HCT116 (cell line): ENCODE measurements at regions not wholly inside any gene's neighbourhood (a gene's known extent, or its start where the extent isn't known, plus 50 kb on each side); places are given as distances from the start of the nearest gene placed in this dataset.

ENCODE experiments used
- ATAC-seq: fragments of 200-7000 bp; cut with Tn5 transposase; 2 replicates; pipeline ENCODE4 v1.9.1; 2020; ENCODE audit warnings: mild to moderate bottlenecking, moderate library complexity
- BruUV-seq: library from RNA; stranded (reverse); fragments of 400-500 nt; replicated peaks from 2 replicates; lab custom pipeline; 2021; lab: Mats Ljungman, UMichigan
- CTCF ChIA-PET: fragments of 300-600 bp; sonication (Branson Sonifier 250); formaldehyde crosslinking; loops from one replicate; lab custom pipeline; 2021; ENCODE audit warnings: antibody characterized with exemption; lab: Charles Lee
- POLR2A ChIA-PET: fragments of 300-600, 350-600 bp; sonication (Branson Sonifier 250); formaldehyde crosslinking; loops from one replicate; lab custom pipeline; 2021; ENCODE audit warnings: antibody characterized with exemption; lab: Charles Lee
- RAD21 ChIA-PET, 2 experiments: fragments of 300-600 bp; sonication (Branson Sonifier 250); formaldehyde crosslinking; loops; one replicate each; lab custom pipeline; 2023; ENCODE audit warnings: low total read pairs in 2 of 2; ENCODE audit not compliant: uncharacterized antibody in 2 of 2, unreplicated experiment in 2 of 2, low non-redundant PET in 1 of 2; lab: Charles Lee
- DNase-seq: peaks from one replicate; pipeline ENCODE4 v3.0.0-alpha.2; 2010; ENCODE audit warnings: low read depth, low spot score
- H2AFZ ChIP-seq: fragments of 200-600 bp; shearing (Covaris generic), sonication (generic); 2 replicates; pipeline ENCODE4 v1.6.1; 2017; ENCODE audit warnings: low read depth, mixed run types, mixed read lengths, antibody characterized with exemption, low read length; ENCODE audit not compliant: poor library complexity, severe bottlenecking
- H3K27ac ChIP-seq: 2 replicates; pipeline ENCODE4 v1.5.1; 2012; ENCODE audit warnings: low read depth, low read length
- H3K27me3 ChIP-seq: fragments of 200-600 bp; sonication (generic); 2 replicates; pipeline ENCODE4 v1.6.1; 2016; ENCODE audit warnings: mixed run types, low read length, mixed read lengths; ENCODE audit not compliant: insufficient read depth
- H3K36me3 ChIP-seq, 2 experiments: fragments of 200-500 bp in 1 of 2; fragments of 200-600 bp in 1 of 2; sonication (Bioruptor generic) in 1 of 2; sonication (generic) in 1 of 2; 2 replicates each; pipeline versions ENCODE4 v1.5.1 to v1.6.1; 2014 to 2016; ENCODE audit warnings: low read length in 2 of 2, inconsistent platforms in 1 of 2, mixed read lengths in 1 of 2, mixed run types in 1 of 2; ENCODE audit not compliant: insufficient read depth in 2 of 2, control insufficient read depth in 1 of 2
- H3K4me1 ChIP-seq, 2 experiments: fragments of 200-600 bp in 1 of 2; sonication (generic) in 1 of 2; 2 replicates each; pipeline versions ENCODE4 v1.5.1 to v1.6.1; 2012 to 2017; ENCODE audit warnings: low read length in 2 of 2, inconsistent platforms in 1 of 2, mild to moderate bottlenecking in 1 of 2, mixed read lengths in 1 of 2, mixed run types in 1 of 2, moderate library complexity in 1 of 2; ENCODE audit not compliant: insufficient read depth in 2 of 2, control insufficient read depth in 1 of 2
- H3K4me2 ChIP-seq: fragments of 200-600 bp; sonication (generic); 2 replicates; pipeline ENCODE4 v1.6.1; 2017; ENCODE audit warnings: mixed run types, low read length, mixed read lengths
- H3K4me3 ChIP-seq, 2 experiments: fragments of 200-600 bp in 1 of 2; sonication (generic) in 1 of 2; replicated peaks in 1 of 2; 2 replicates each; pipeline ENCODE4 v1.5.1; 2011 to 2016; ENCODE audit warnings: low read length in 2 of 2, control low read depth in 1 of 2, low read depth in 1 of 2, mild to moderate bottlenecking in 1 of 2, mixed read lengths in 1 of 2, mixed run types in 1 of 2
- H3K79me2 ChIP-seq: fragments of 200-600 bp; sonication (generic); 2 replicates; pipeline ENCODE4 v1.6.1; 2017; ENCODE audit warnings: mild to moderate bottlenecking, mixed run types, low read length, moderate library complexity, mixed read lengths; ENCODE audit not compliant: insufficient read depth
- H3K9ac ChIP-seq: fragments of 200-600 bp; sonication (generic); 2 replicates; pipeline ENCODE4 v1.6.1; 2016; ENCODE audit warnings: low read length, mixed read lengths
- H3K9me2 ChIP-seq: fragments of 200-600 bp; sonication (generic), shearing (Covaris generic); 2 replicates; pipeline ENCODE4 v1.6.1; 2017; ENCODE audit warnings: mixed run types, mild to moderate bottlenecking, moderate library complexity; ENCODE audit not compliant: insufficient read depth
- H3K9me3 ChIP-seq, 2 experiments: fragments of 200-500 bp in 1 of 2; fragments of 200-600 bp in 1 of 2; sonication (Bioruptor generic) in 1 of 2; sonication (generic) in 1 of 2; 2 replicates each; pipeline ENCODE4 v1.6.1; 2014 to 2017; ENCODE audit warnings: low read length in 2 of 2, mixed read lengths in 2 of 2, inconsistent platforms in 1 of 2, low read depth in 1 of 2, mild to moderate bottlenecking in 1 of 2, mixed run types in 1 of 2, moderate library complexity in 1 of 2; ENCODE audit not compliant: control insufficient read depth in 1 of 2, insufficient read depth in 1 of 2
- H4K20me1 ChIP-seq: fragments of 200-600 bp; sonication (generic), shearing (Covaris generic); 2 replicates; pipeline ENCODE4 v1.6.1; 2017; ENCODE audit warnings: mixed run types, mild to moderate bottlenecking, moderate library complexity; ENCODE audit not compliant: insufficient read depth
- ATF3 ChIP-seq: IDR thresholded peaks from 2 replicates; pipeline ENCODE4 v1.6.1; 2012
- CBX3 ChIP-seq: IDR thresholded peaks from 2 replicates; pipeline ENCODE4 v1.6.1; 2012; ENCODE audit warnings: low read depth
- JUND ChIP-seq: IDR thresholded peaks from 2 replicates; pipeline ENCODE4 v1.6.1; 2012
- SP1 ChIP-seq: IDR thresholded peaks from 2 replicates; pipeline ENCODE4 v1.6.1; 2012; ENCODE audit warnings: low read depth
- TCF7L2 ChIP-seq: IDR thresholded peaks from 2 replicates; pipeline ENCODE4 v1.7.0; 2011; ENCODE audit warnings: borderline replicate concordance, inconsistent platforms; ENCODE audit not compliant: insufficient read depth, insufficient read length; ENCODE audit errors: extremely low read depth
- intact Hi-C: fragments of 100-400 bp; cut with micrococcal nuclease; formaldehyde crosslinking; loops from 2 replicates; pipeline ENCODE4 v1.10.0; 2022

GRCh38 chr2:65536596-65536995, 104.2 kb upstream of the SPRED2 start:
- no peak overlapping the region for H3K9ac ChIP-seq
- H3K36me3 ChIP-seq = no peaks in the 10 kb centered on the region
- H3K9me2 ChIP-seq = no peaks in the 10 kb centered on the region
- ChIA-PET POLR2A (no interaction called here), RAD21 (no interaction called here), CTCF (interaction anchor here (1.5 kb wide), 1 partner anchor 271 kb away, joined by 3 read pairs; no protein-coding TSS in a partner anchor)
- peaks cover 16 to 23% of the 10 kb centered on the region in 2 experiments for H3K4me1 ChIP-seq
- no peak overlapping the region for H3K27ac ChIP-seq
- intact Hi-C loops = no loop called here
- no TSS peak for BruUV-seq
- H4K20me1 ChIP-seq = no peaks in the 10 kb centered on the region
- DNase-seq (no peak), ATAC-seq (no peak)
- H2AFZ ChIP-seq = no peak overlapping the region
- H3K4me2 ChIP-seq = no peak overlapping the region
- H3K9me3 ChIP-seq = no peaks in the 10 kb centered on the region
- H3K27me3 ChIP-seq = no peaks in the 10 kb centered on the region
- no peaks in the 10 kb centered on the region for H3K79me2 ChIP-seq
- no peak overlapping the region for H3K4me3 ChIP-seq
- TF ChIP-seq SP1 (no peak), CBX3 (no peak), ATF3 (no peak)

- POLR2A ChIA-PET = no interaction called here
- no peaks in the 10 kb centered on the region for H3K9me2 ChIP-seq
- H4K20me1 ChIP-seq = no peaks in the 10 kb centered on the region
Observed at GRCh38 chr2:65532937-65533336, 100.5 kb upstream of the SPRED2 start.

More at GRCh38 chr2:65532937-65533336, 100.5 kb upstream of the SPRED2 start:
- Histone ChIP-seq H3K9ac (no peak overlapping the region), H2AFZ (no peak overlapping the region), H3K79me2 (no peaks in the 10 kb centered on the region), H3K4me2 (peak overlapping the region; percentile 28; the same call in 1 of the 2 replicates), H3K9me3 (no peaks in the 10 kb centered on the region), H3K27me3 (no peaks in the 10 kb centered on the region), H3K27ac (no peak overlapping the region), H3K36me3 (no peaks in the 10 kb centered on the region), H3K4me1 (peaks cover 10 to 20% of the 10 kb centered on the region in 2 experiments; a peak in 3 of 4 replicates), H3K4me3 (no peak overlapping the region)
- CTCF ChIA-PET = no interaction called here
- DNase-seq (no peak), ATAC-seq (peak; percentile 52)
- BruUV-seq = no TSS peak
- intact Hi-C loops = no loop called here
- no peak for TF ChIP-seq SP1
- TF ChIP-seq JUND = 0 out of 2 replicates have a peak, but pooled peaks have one; percentile 32
- no peak for TF ChIP-seq TCF7L2
- RAD21 ChIA-PET = no interaction called here
